HepG2 (cell line): ENCODE measurements at regions not wholly inside any gene's neighbourhood (a gene's known extent, or its start where the extent isn't known, plus 50 kb on each side); places are given as distances from the start of the nearest gene placed in this dataset.

Source experiments
- BHLHE40 ChIP-seq: IDR thresholded peaks from 2 replicates; pipeline ENCODE4 v1.6.1; 2011; ENCODE audit warnings: low read length, improper control_type of control experiment
- SMARCE1 ChIP-seq: fragments of 450-650 bp; IDR thresholded peaks from 2 replicates; pipeline ENCODE4 v1.6.1; 2017; ENCODE audit warnings: borderline replicate concordance
- TP53 ChIP-seq: sonication (generic); formaldehyde crosslinking; conservative IDR thresholded peaks from 2 replicates; pipeline ENCODE4 v1.4.0; 2020; ENCODE audit warnings: missing genetic modification reagents
- ZNF484 ChIP-seq: sonication (generic); formaldehyde crosslinking; IDR thresholded peaks from 2 replicates; pipeline ENCODE4 v1.5.1; 2020; ENCODE audit warnings: mild to moderate bottlenecking, low read depth, missing genetic modification reagents, borderline replicate concordance
- TF ChIP-seq, protein P1 (sequence below): sonication (generic); formaldehyde crosslinking; IDR thresholded peaks from 2 replicates; pipeline ENCODE4 v1.4.0; 2020; ENCODE audit warnings: missing genetic modification reagents, borderline replicate concordance

DNA sequence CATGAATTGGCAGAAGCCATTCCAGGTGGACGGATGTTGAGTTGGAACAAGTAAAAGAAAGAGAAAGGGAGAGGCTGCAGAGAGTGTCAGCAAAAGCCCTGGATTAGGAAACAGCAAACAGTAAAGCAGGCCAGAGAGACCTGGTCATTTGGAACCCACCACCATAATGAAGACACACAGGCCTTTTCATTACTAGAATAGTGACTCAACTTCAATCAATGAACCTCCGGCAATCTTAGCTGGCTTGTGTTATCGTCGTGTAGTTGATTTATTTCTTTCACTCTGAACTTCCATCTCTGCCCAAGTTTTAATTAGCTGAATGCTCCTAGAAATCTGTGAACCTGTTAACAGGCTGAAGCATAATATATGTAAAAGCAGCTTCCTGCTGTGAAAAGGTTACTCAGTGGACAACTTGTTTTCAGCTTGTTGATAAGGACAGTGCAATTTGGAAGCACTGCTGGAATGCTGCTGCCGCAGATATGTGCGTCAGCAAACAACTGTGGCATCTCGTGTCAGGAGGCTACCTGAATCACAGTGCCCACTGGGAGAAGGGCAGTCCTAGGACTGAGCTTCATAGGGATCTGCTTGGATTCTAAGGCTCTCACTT lies 68.8 kb downstream of the SPANXN4 start (continued):
- TF ChIP-seq, protein P1, sequence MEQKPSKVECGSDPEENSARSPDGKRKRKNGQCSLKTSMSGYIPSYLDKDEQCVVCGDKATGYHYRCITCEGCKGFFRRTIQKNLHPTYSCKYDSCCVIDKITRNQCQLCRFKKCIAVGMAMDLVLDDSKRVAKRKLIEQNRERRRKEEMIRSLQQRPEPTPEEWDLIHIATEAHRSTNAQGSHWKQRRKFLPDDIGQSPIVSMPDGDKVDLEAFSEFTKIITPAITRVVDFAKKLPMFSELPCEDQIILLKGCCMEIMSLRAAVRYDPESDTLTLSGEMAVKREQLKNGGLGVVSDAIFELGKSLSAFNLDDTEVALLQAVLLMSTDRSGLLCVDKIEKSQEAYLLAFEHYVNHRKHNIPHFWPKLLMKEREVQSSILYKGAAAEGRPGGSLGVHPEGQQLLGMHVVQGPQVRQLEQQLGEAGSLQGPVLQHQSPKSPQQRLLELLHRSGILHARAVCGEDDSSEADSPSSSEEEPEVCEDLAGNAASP (CRISPR knock-in tag) = no peak
- TF ChIP-seq ZNF484 (CRISPR knock-in tag) = no peak
- no peak for TF ChIP-seq SMARCE1
- no peak for TF ChIP-seq TP53
- no peak for TF ChIP-seq BHLHE40
